OCI-LY7 (cell line): ENCODE measurements at regions not wholly inside any gene's neighbourhood (a gene's known extent, or its start where the extent isn't known, plus 50 kb on each side); places are given as distances from the start of the nearest gene placed in this dataset.

Experiments used
- BruUV-seq: library from RNA; stranded (reverse); fragments of 400-500 nt; replicated peaks from 2 replicates; lab custom pipeline; 2021; lab: Mats Ljungman, UMichigan
- CTCF ChIA-PET: fragments of 300-600 bp; sonication (Branson Sonifier 250); formaldehyde crosslinking; loops from one replicate; lab custom pipeline; 2022; ENCODE audit warnings: antibody characterized with exemption; ENCODE audit not compliant: unreplicated experiment; lab: Charles Lee
- POLR2A ChIA-PET: fragments of 300-600 bp; sonication (Branson Sonifier 250); formaldehyde crosslinking; loops from one replicate; lab custom pipeline; 2022; ENCODE audit warnings: antibody characterized with exemption; lab: Charles Lee
- DNase-seq: peaks from one replicate; pipeline ENCODE4 v3.0.0-alpha.2; 2015; ENCODE audit warnings: low spot score
- H2AFZ ChIP-seq: fragments of 200-600 bp; sonication (generic), shearing (Covaris generic); 2 replicates; pipeline ENCODE4 v1.6.1; 2014; ENCODE audit warnings: mild to moderate bottlenecking, antibody characterized with exemption, low read length, moderate library complexity
- H3K27ac ChIP-seq: fragments of 200-600 bp; sonication (generic); 2 replicates; pipeline ENCODE4 v1.5.1; 2014; ENCODE audit warnings: mixed run types, low read depth, mild to moderate bottlenecking, moderate library complexity, low read length, inconsistent platforms; ENCODE audit not compliant: poor library complexity, severe bottlenecking
- H3K36me3 ChIP-seq: fragments of 200-600 bp; sonication (generic); 2 replicates; pipeline ENCODE4 v1.6.1; 2014; ENCODE audit warnings: mild to moderate bottlenecking, antibody characterized with exemption, low read length, moderate library complexity, mixed read lengths; ENCODE audit not compliant: insufficient read depth
- H3K4me1 ChIP-seq: fragments of 200-600 bp; sonication (generic); 2 replicates; pipeline ENCODE4 v1.5.1; 2014; ENCODE audit warnings: mild to moderate bottlenecking, low read length; ENCODE audit not compliant: insufficient read depth, poor library complexity, severe bottlenecking
- H3K4me2 ChIP-seq: fragments of 200-600 bp; sonication (generic); 2 replicates; pipeline ENCODE4 v1.6.1; 2014; ENCODE audit warnings: mild to moderate bottlenecking, low read length
- H3K4me3 ChIP-seq: fragments of 200-600 bp; sonication (generic); 2 replicates; pipeline ENCODE4 v1.5.1; 2014; ENCODE audit warnings: mild to moderate bottlenecking, low read depth, low read length; ENCODE audit not compliant: poor library complexity, severe bottlenecking
- H3K79me2 ChIP-seq: fragments of 200-600 bp; sonication (generic); 2 replicates; pipeline ENCODE4 v1.6.1; 2016; ENCODE audit warnings: low read depth, mild to moderate bottlenecking, low read length, moderate library complexity, mixed read lengths; ENCODE audit not compliant: insufficient read depth
- H3K9me2 ChIP-seq: fragments of 200-600 bp; sonication (generic); 2 replicates; pipeline ENCODE4 v1.6.1; 2016; ENCODE audit warnings: mild to moderate bottlenecking, low read length, mixed read lengths; ENCODE audit not compliant: insufficient read depth
- H3K9me3 ChIP-seq: fragments of 200-600 bp; sonication (generic); 2 replicates; pipeline ENCODE4 v1.6.1; 2014; ENCODE audit warnings: mild to moderate bottlenecking, mixed run types, low read length, mixed read lengths
- H4K20me1 ChIP-seq: fragments of 200-600 bp; sonication (generic); 2 replicates; pipeline ENCODE4 v1.6.1; 2014; ENCODE audit warnings: mild to moderate bottlenecking, antibody characterized with exemption, low read length, moderate library complexity, mixed read lengths; ENCODE audit not compliant: insufficient read depth
- EZH2phosphoT487 ChIP-seq: fragments of 200-600 bp; sonication (generic); IDR thresholded peaks from 2 replicates; pipeline ENCODE4 v1.6.1; 2018; ENCODE audit warnings: low read depth, borderline replicate concordance, mild to moderate bottlenecking, mixed run types, antibody characterized with exemption, low read length, moderate library complexity, mixed read lengths
- intact Hi-C: fragments of 100-400 bp; cut with micrococcal nuclease; formaldehyde crosslinking; loops from one replicate; pipeline ENCODE4 v1.10.0; 2022; ENCODE audit not compliant: unreplicated experiment
- TF ChIP-seq, protein P1 (sequence below): fragments of 200-600 bp; sonication (generic); conservative IDR thresholded peaks from 2 replicates; pipeline ENCODE4 v1.5.1; 2014; ENCODE audit warnings: mild to moderate bottlenecking, antibody characterized with exemption, low read length, moderate library complexity, mixed read lengths

DNA sequence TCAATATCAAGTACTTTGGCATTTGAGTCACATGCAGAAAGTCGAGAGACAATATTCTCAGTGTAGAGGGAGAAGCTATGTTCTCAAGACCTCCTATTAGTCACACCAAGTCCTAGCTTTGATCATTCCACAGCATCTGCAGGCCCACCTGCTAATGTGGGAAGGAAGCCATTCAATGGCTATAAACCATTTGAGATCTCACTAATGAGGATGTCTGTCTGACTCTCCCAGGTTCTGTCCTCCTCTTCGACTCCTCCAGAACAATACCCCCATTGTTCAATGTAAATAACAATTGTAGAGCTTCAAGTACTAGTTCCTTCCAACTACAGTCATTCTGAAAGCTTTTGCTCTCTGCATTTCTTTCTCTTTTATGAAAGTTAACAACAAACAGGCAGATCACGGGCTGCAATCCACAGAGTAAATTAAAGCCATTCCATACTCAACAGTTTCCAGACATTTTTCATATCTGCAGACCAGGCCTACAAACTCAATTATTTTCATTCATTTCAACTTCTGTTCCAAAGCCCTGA, 140.2 kb upstream of the EDNRA start:
- H3K4me1 ChIP-seq, result no peaks in the 10 kb centered on the region
- no peak for DNase-seq
- no peak overlapping the region for H2AFZ ChIP-seq
- TF ChIP-seq, protein P1, sequence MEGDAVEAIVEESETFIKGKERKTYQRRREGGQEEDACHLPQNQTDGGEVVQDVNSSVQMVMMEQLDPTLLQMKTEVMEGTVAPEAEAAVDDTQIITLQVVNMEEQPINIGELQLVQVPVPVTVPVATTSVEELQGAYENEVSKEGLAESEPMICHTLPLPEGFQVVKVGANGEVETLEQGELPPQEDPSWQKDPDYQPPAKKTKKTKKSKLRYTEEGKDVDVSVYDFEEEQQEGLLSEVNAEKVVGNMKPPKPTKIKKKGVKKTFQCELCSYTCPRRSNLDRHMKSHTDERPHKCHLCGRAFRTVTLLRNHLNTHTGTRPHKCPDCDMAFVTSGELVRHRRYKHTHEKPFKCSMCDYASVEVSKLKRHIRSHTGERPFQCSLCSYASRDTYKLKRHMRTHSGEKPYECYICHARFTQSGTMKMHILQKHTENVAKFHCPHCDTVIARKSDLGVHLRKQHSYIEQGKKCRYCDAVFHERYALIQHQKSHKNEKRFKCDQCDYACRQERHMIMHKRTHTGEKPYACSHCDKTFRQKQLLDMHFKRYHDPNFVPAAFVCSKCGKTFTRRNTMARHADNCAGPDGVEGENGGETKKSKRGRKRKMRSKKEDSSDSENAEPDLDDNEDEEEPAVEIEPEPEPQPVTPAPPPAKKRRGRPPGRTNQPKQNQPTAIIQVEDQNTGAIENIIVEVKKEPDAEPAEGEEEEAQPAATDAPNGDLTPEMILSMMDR, result no peak
- TF ChIP-seq EZH2phosphoT487, result no peak
- no peaks in the 10 kb centered on the region for H3K36me3 ChIP-seq
- no peaks in the 10 kb centered on the region for H3K79me2 ChIP-seq
- no peaks in the 10 kb centered on the region for H3K9me3 ChIP-seq
- no peaks in the 10 kb centered on the region for H3K9me2 ChIP-seq
- no TSS peak for BruUV-seq
- H4K20me1 ChIP-seq, result no peaks in the 10 kb centered on the region
- no peak overlapping the region for H3K4me2 ChIP-seq
- H3K27ac ChIP-seq, result no peak overlapping the region
- ChIA-PET POLR2A (interaction anchor here (0.6 to 0.7 kb wide), 3 partner anchors 28 to 1528 kb away, joined by 3 read pairs; no protein-coding TSS in a partner anchor), CTCF (no interaction called here)
- intact Hi-C loops, result no loop called here
- H3K4me3 ChIP-seq, result no peak overlapping the region

- Histone ChIP-seq H3K4me1 (no peaks in the 10 kb centered on the region), H3K79me2 (no peaks in the 10 kb centered on the region), H3K36me3 (no peaks in the 10 kb centered on the region), H3K4me3 (no peak overlapping the region), H3K9me3 (no peaks in the 10 kb centered on the region), H3K9me2 (no peaks in the 10 kb centered on the region), H3K4me2 (no peak overlapping the region), H3K27ac (no peak overlapping the region), H2AFZ (no peak overlapping the region), H4K20me1 (no peaks in the 10 kb centered on the region)
- DNase-seq, result no peak
- ChIA-PET CTCF (no interaction called here), POLR2A (interaction anchor here (1.6 kb wide), 1 partner anchor 17 kb away, joined by 3 read pairs; no protein-coding TSS in a partner anchor)
- intact Hi-C loops, result no loop called here
- no TSS peak for BruUV-seq
- no peak for TF ChIP-seq EZH2phosphoT487
These were observed 137.2 kb upstream of the EDNRA start for GRCh38 chr4:147343692-147344091.

DNA sequence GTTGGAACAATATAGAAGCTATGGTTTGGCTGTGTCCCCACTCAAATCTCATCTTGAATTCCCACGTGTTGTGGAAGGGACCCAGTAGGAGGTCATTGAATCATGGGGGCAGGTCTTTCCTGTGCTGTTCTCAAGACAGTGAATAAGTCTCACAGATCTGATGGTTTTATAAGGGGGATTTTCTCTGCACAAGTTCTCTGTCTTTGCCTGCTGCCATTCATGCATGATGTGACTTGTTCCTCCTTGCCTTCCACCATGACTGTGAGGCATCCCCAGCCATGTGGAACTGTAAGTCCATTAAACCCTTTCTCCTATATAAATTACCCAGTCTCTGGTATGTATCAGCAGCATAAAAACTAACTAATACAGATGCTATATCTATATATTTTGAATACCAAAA, 135.2 kb upstream of the EDNRA start:
- BruUV-seq, result no TSS peak

More for the DNA sequence above, 135.2 kb upstream of the EDNRA start:
- Histone ChIP-seq H4K20me1 (no peaks in the 10 kb centered on the region), H3K79me2 (no peaks in the 10 kb centered on the region), H3K9me3 (no peaks in the 10 kb centered on the region), H2AFZ (no peak overlapping the region), H3K36me3 (no peaks in the 10 kb centered on the region), H3K27ac (no peak overlapping the region), H3K4me1 (no peaks in the 10 kb centered on the region), H3K4me3 (no peak overlapping the region), H3K9me2 (no peaks in the 10 kb centered on the region), H3K4me2 (no peak overlapping the region)
- CTCF ChIA-PET, result no interaction called here
- POLR2A ChIA-PET, result no interaction called here
- intact Hi-C loops, result no loop called here
- TF ChIP-seq EZH2phosphoT487, result no peak
- TF ChIP-seq, protein P1, result no peak
- no peak for DNase-seq
